A673 (cell line): ENCODE measurements at regions not wholly inside any gene's neighbourhood (a gene's known extent, or its start where the extent isn't known, plus 50 kb on each side); places are given as distances from the start of the nearest gene placed in this dataset.

Source experiments
- BruUV-seq: library from RNA; stranded (reverse); fragments of 400-500 nt; replicated peaks from 2 replicates; lab custom pipeline; 2021; lab: Mats Ljungman, UMichigan
- CTCF ChIA-PET: fragments of 300-600 bp; sonication (Branson Sonifier 250); formaldehyde crosslinking; loops from one replicate; lab custom pipeline; 2022; ENCODE audit warnings: antibody characterized with exemption; lab: Charles Lee
- POLR2A ChIA-PET: fragments of 300-600 bp; sonication (Branson Sonifier 250); formaldehyde crosslinking; loops from one replicate; lab custom pipeline; 2022; ENCODE audit warnings: antibody characterized with exemption; ENCODE audit not compliant: low non-redundant PET; lab: Charles Lee
- DNase-seq: peaks from one replicate; pipeline ENCODE4 v3.0.0-alpha.2; 2015; ENCODE audit warnings: low spot score
- H3K27ac ChIP-seq: fragments of 200-600 bp; sonication (generic); 2 replicates; pipeline ENCODE4 v1.5.1; 2016; ENCODE audit warnings: mixed run types, low read depth, mild to moderate bottlenecking, mixed read lengths, antibody characterized with exemption, low read length; ENCODE audit not compliant: poor library complexity, severe bottlenecking
- H3K27me3 ChIP-seq: fragments of 200-600 bp; sonication (generic); replicated peaks from 2 replicates; pipeline ENCODE4 v1.6.1; 2017; ENCODE audit warnings: mixed run types, low read depth, mild to moderate bottlenecking, mixed read lengths, antibody characterized with exemption, low read length; ENCODE audit not compliant: insufficient read depth, poor library complexity
- H3K36me3 ChIP-seq: fragments of 200-600 bp; sonication (generic); 2 replicates; pipeline ENCODE4 v1.6.1; 2016; ENCODE audit warnings: mixed run types, mild to moderate bottlenecking, mixed read lengths, antibody characterized with exemption, low read length; ENCODE audit not compliant: insufficient read depth, poor library complexity, severe bottlenecking
- H3K4me1 ChIP-seq: fragments of 200-600 bp; sonication (generic); 2 replicates; pipeline ENCODE4 v1.6.1; 2017; ENCODE audit warnings: mixed run types, mild to moderate bottlenecking, mixed read lengths, antibody characterized with exemption, low read length; ENCODE audit not compliant: insufficient read depth, poor library complexity, severe bottlenecking
- H3K4me3 ChIP-seq: fragments of 200-600 bp; sonication (generic); 2 replicates; pipeline ENCODE4 v1.5.1; 2016; ENCODE audit warnings: low read depth, mixed run types, mild to moderate bottlenecking, mixed read lengths, low read length; ENCODE audit not compliant: poor library complexity, severe bottlenecking
- H3K9me3 ChIP-seq: fragments of 200-600 bp; sonication (generic); 2 replicates; pipeline ENCODE4 v1.6.1; 2016; ENCODE audit warnings: mixed run types, low read depth, mild to moderate bottlenecking, mixed read lengths, antibody characterized with exemption, low read length; ENCODE audit not compliant: poor library complexity, severe bottlenecking
- CTCF ChIP-seq: fragments of 300-800, 200-600 bp; sonication (generic); conservative IDR thresholded peaks from 2 replicates; pipeline ENCODE4 v1.5.1; 2017; ENCODE audit warnings: low read depth, mild to moderate bottlenecking, antibody characterized with exemption, low read length, moderate library complexity, mixed read lengths
- EZH2 ChIP-seq: fragments of 200-600 bp; sonication (generic); IDR thresholded peaks from 2 replicates; pipeline ENCODE4 v1.6.1; 2017; ENCODE audit warnings: borderline replicate concordance, low read depth, mild to moderate bottlenecking, mixed read lengths, antibody characterized with exemption, low read length; ENCODE audit not compliant: poor library complexity, severe bottlenecking
- intact Hi-C: fragments of 100-400 bp; cut with micrococcal nuclease; formaldehyde crosslinking; loops from one replicate; pipeline ENCODE4 v1.10.0; 2022; ENCODE audit not compliant: unreplicated experiment

- no peaks in the 10 kb centered on the region for H3K36me3 ChIP-seq
- H3K27me3 ChIP-seq = no peaks in the 10 kb centered on the region
- no TSS peak for BruUV-seq
- POLR2A ChIA-PET = no interaction called here
- H3K4me3 ChIP-seq = no peak overlapping the region
- no peak overlapping the region for H3K27ac ChIP-seq
- TF ChIP-seq CTCF (no peak), EZH2 (no peak)
- no peaks in the 10 kb centered on the region for H3K4me1 ChIP-seq
- no peaks in the 10 kb centered on the region for H3K9me3 ChIP-seq
- no peak for DNase-seq
- intact Hi-C loops = no loop called here
- CTCF ChIA-PET = no interaction called here
Measured at GRCh38 chr3:157829786-157830185, 276.4 kb downstream of the SHOX2 start.

GRCh38 chr3:157824281-157824680 lies 281.9 kb downstream of the SHOX2 start:
- no peaks in the 10 kb centered on the region for H3K4me1 ChIP-seq
- no peaks in the 10 kb centered on the region for H3K27me3 ChIP-seq
- H3K4me3 ChIP-seq = no peak overlapping the region
- intact Hi-C loops = no loop called here
- TF ChIP-seq CTCF = no peak
- TF ChIP-seq EZH2 = no peak
- ChIA-PET CTCF (no interaction called here), POLR2A (no interaction called here)
- H3K9me3 ChIP-seq = no peaks in the 10 kb centered on the region
- no TSS peak for BruUV-seq
- no peak for DNase-seq
- H3K27ac ChIP-seq = no peak overlapping the region
- H3K36me3 ChIP-seq = no peaks in the 10 kb centered on the region

GRCh38 chr3:157823050-157823449 lies 283.2 kb downstream of the SHOX2 start:
- DNase-seq = no peak
- no peaks in the 10 kb centered on the region for H3K9me3 ChIP-seq
- no peak overlapping the region for H3K27ac ChIP-seq
- POLR2A ChIA-PET = no interaction called here
- CTCF ChIA-PET = no interaction called here
- H3K4me3 ChIP-seq = no peak overlapping the region
- no TSS peak for BruUV-seq
- no peak for TF ChIP-seq CTCF
- TF ChIP-seq EZH2 = no peak
- peaks cover 4% of the 10 kb centered on the region for H3K27me3 ChIP-seq
- intact Hi-C loops = no loop called here
- H3K4me1 ChIP-seq = no peaks in the 10 kb centered on the region
- H3K36me3 ChIP-seq = no peaks in the 10 kb centered on the region
